Astrocyte (in vitro differentiated cells and primary cell): ENCODE measurements at regions not wholly inside any gene's neighbourhood (a gene's known extent, or its start where the extent isn't known, plus 50 kb on each side); places are given as distances from the start of the nearest gene placed in this dataset.

Experiments used
- CTCF ChIP-seq: IDR thresholded peaks from 2 replicates; pipeline ENCODE4 v1.5.1; 2011; ENCODE audit warnings: low read depth, mild to moderate bottlenecking, inconsistent platforms, low read length, moderate library complexity; ENCODE audit not compliant: insufficient read depth
- EZH2 ChIP-seq: IDR thresholded peaks from 2 replicates; pipeline ENCODE4 v1.6.1; 2012; ENCODE audit warnings: mild to moderate bottlenecking, low read length, inconsistent platforms; ENCODE audit not compliant: insufficient read depth

- no peak for TF ChIP-seq CTCF
- no peak for TF ChIP-seq EZH2
These were observed 55.8 kb upstream of the RC3H1 start for GRCh38 chr1:174077749-174078490.
